ENCODE measurements at regions not wholly inside any gene's neighbourhood (a gene's known extent, or its start where the extent isn't known, plus 50 kb on each side); places are given as distances from the start of the nearest gene placed in this dataset.
"Not testable (repeated sequence)": the region's sequence is repeated elsewhere in the genome, so short reads cannot be mapped to it uniquely, and the experiment has no call there.

GRCh38 chr10:33067917-33068316 is 109.9 kb upstream of the ITGB1 start:
- no peak for DNase-seq (ENCODE audit: low read depth)

DNA sequence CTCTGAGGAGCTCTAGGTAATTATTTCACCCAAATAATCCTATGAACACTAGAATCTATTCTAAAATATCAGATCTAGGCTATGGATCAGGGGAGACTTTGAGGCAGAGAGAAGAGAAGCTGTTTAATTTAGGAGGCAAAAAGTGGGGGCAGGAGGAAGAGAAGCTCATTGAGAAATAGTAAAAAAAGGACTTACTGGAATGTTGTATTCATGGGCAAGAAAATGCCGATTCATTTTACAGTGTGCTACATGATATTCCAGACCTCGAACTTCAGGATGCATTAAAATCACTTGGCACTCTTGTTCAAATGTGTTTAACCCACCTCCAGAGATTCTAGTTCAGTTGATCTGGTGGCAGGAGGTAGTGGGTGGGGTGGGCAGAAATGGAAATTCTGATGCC is 109.5 kb upstream of the ITGB1 start:
- DNase-seq (ENCODE audit: low read depth): no peak

- no peak for DNase-seq (ENCODE audit: low read depth)
Observed at GRCh38 chr10:33066558-33067236, 108.7 kb upstream of the ITGB1 start.

DNA sequence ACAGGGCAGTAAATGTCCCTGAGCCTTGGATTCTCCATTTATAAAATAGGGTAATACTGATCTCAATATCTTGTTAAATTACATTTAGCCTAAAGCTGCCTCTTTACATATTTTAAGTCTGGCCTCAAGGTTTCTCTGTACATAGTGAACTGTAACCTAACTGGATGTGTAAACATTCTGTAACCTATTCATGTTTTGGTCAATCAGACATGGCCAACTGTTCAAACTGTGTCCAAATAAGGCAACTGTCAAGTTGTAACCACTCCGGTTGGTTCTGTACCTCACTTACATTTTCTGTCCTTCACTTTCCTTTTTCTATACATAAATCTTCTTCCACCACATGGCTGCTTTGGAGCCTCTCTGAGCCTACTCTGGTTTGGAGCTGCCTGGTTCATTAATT is 107.1 kb upstream of the ITGB1 start:
- no peak for DNase-seq (ENCODE audit: low read depth)

DNA sequence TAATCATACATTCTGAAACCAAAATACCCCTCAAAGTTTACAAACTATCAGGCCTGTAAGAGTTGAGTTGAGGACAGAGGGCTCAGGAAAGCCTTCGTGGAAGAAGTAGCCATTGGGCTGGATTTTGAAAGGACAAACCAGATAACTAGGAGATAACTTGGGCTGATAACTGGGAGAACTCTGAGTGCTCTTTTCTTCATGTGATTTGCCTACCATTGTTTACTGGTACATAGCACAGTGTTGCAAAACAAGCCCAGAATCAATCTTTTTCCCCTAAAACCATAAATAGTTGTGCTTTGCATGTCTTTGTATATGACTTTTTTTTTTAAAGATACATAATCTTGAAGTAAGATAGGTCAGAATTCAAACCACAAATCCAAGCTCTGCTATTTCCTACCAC is 106.7 kb upstream of the ITGB1 start:
- no peak for DNase-seq (ENCODE audit: low read depth)

GRCh38 chr10:33057620-33058019 is 99.6 kb upstream of the ITGB1 start:
- DNase-seq (ENCODE audit: low read depth): no peak

- DNase-seq (ENCODE audit: low read depth): no peak
Observed at GRCh38 chr10:33056828-33057596, 99.0 kb upstream of the ITGB1 start.

- DNase-seq (ENCODE audit: low read depth): no peak
Observed at GRCh38 chr10:33055625-33056024, 97.6 kb upstream of the ITGB1 start.

DNA sequence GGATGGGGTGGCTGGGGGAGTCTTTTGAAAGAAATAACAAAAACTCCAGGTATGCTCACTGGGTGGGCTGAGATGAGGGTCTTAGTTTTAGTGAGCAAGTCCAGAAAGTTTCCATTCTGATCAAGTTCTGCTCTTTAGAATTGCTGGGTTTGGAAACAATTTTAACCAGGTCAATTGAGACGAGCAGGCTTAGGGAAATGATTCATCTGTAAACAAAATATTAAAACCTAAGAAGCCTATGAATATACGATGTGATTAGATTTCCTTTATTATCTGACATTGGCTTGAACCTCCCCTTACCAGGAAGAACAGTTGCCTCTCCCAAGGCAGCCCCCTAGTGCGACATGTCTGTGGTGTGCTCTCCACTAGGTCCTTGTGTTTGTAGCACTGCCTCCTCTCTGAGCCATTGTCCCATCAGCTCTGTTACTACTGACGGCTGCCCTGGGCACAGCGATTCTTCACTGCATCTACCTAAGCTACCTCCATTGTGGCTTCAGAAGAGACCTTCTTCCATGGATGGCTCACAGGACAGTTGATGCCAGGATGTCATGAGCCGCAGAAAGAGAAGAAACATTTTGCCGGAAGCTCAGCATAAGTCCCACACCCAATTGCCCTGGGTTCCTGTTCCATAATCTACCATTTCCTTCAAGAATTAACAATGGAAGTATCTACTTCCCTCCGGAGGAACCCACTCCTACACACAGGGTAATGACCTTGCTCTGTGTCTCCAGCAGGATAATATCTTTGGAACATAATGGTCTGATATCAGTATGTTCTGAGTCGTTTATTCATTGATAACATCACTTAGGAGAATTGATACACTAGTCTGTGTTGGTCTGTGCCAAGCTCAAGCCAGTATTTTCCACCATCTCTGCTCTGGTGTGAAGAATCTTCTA is 95.1 kb upstream of the ITGB1 start:
- no peak for DNase-seq (ENCODE audit: low read depth)

- no peak for DNase-seq (ENCODE audit: low read depth)
Observed at GRCh38 chr10:33052263-33052875, 94.3 kb upstream of the ITGB1 start.

DNA sequence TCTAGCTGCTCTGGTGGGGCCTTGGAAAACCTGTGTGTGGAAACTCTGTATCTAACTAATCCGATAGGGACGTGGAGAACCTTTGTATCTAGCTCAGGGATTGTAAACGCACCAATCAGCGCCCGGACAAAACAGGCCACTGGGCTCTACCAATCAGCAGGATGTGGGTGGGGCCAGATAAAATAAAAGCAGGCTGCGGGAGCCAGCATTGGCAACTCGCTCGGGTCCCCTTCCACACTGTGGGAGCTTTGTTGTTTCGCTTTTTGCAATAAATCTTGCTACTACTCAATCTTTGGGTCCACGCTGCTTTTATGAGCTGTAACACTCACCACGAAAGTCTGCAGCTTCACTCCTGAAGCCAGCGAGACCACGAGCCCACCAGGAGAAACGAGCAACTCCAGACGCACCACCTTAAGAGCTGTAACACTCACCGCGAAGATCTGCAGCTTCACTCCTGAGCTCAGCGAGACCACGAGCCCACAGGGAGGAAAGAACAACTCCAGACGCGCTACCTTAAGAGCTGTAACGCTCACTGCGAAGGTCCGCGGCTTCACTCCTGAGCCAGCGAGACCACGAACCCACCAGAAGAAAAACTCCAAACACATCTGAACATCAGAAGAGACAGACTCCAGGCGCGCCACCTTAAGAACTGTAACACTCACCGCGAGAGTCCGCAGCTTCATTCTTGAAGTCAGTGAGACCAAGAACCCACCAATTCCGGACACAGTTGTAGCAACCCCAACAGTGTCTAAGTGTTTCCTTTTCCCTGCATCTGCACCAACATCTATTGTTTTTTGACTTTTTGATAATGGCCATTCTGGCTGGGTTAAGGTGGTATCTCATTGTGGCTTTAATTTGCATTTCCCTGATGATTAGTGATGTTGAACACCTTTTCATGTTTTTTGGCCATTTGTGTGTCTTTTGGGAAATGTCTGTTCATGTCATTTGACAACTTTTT is 92.2 kb upstream of the ITGB1 start:
- DNase-seq (ENCODE audit: low read depth): not testable (repeated sequence)

DNA sequence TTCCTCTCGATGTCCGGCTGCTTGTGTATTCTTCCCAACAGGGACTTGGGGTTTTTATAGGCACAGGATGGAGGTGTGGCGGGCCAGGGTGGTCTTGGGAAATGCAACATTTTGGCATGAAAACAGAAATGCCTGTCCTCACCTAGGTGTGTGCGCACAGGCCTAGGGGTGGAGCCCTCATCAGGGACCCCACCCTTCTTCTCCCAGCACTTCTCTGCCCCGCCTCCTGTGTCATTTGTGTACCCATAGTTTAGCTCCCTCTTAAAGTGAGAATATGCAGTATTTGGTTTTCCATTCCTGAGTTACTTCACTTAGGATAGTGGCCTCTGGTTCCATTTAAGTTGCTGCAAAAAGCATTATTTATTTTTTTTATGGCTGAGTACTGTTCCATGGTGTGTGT is 90.2 kb upstream of the ITGB1 start:
- no peak for DNase-seq (ENCODE audit: low read depth)

DNA sequence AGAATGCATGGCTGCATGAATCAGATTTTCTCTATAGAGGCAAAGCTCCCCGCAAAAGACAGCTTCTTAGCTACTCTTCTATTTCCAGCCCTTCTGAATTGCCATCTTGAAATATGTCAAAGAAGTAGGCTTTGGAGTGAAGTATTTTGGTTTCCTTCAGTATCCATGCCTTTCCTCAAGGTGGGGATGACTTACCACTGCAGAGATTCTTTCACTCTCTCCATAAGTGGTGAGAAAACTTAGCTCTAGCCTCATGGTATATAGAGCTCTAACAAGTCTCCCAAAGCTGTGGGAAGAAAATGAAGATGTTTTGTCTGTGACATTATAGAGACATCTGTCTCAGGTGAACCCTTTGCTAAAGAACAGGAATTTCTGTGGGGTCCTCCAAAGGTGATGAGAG is 89.6 kb upstream of the ITGB1 start:
- no peak for DNase-seq (ENCODE audit: low read depth)

- no peak for DNase-seq (ENCODE audit: low read depth)
Observed at GRCh38 chr10:33046792-33047191, 88.8 kb upstream of the ITGB1 start.

GRCh38 chr10:33045421-33045820 is 87.4 kb upstream of the ITGB1 start:
- DNase-seq (ENCODE audit: low read depth): no peak

DNA sequence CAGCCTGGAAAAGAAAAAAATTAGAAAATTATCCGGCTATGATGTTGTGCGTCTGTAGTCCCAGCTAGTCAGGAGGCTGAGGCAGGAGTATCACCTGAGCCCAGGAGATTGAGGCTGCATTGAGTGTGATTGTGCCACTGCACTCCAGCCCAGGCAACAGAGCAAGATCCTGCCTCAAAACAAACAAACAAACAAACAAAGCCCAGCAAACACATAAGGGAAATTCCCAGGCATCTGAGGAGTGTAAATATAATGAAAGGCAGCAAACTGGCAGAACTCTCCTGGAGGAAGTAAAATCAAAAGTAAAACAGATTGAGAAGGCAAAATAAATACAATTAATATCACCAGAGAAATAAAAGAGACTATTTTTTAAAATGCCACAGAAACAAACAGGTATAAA is 84.5 kb upstream of the ITGB1 start:
- DNase-seq (ENCODE audit: low read depth): no peak

- DNase-seq (ENCODE audit: low read depth): no peak
Observed at GRCh38 chr10:33041783-33042437, 83.9 kb upstream of the ITGB1 start.

- no peak for DNase-seq (ENCODE audit: low read depth)
Observed at GRCh38 chr10:33040436-33040835, 82.4 kb upstream of the ITGB1 start.

DNA sequence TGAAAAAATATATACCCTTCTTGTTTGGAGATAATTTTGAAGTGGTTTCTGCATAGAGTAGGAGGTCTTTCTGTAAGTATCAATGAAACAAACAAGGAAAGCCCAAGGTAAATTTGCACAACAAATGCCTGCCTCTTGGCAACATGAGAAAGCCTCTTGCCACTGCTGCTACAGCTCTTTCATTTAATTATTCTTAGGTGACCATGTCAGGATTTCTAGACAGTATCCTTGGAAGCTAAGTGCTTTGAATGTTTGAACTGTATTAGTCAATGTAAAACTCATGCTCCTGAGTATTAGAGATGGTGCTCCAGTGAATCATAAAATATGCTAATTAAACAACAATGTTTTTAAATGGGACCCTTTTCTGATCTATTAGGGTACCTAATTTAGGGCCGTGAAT is 81.2 kb upstream of the ITGB1 start:
- no peak for DNase-seq (ENCODE audit: low read depth)

- no peak for DNase-seq (ENCODE audit: low read depth)
Observed at GRCh38 chr10:33038672-33039071, 80.6 kb upstream of the ITGB1 start.

DNA sequence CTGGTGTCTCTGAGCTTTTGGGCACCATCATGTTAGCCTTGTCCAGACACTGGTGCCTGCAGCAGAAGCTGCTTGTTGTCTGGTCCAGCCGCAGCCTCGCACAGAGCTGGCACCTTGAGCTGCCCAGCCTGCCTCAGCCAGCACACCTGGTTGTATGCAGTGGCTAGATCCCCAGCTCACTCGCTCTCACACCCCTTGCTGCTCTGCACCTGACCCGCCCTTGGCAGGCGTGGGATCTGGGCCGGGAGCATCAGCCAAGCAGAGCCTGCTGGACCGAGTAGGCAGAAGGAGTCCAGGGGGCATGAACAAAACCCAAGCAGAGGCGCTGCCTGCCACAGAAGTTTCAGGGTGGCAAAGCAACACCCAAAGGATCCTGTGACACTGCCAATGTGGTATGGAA is 79.7 kb upstream of the ITGB1 start:
- no peak for DNase-seq (ENCODE audit: low read depth)

Data from activated gamma-delta T cell treated with anti-CD3 and anti-CD28 coated beads, Interleukin-2, amount 50 U/mL, for 16 hours (primary cell).